IPS-NIHi7 (cell line): ENCODE measurements at regions not wholly inside any gene's neighbourhood (a gene's known extent, or its start where the extent isn't known, plus 50 kb on each side); places are given as distances from the start of the nearest gene placed in this dataset.
A peak's percentile ranks its signal among the peaks of the same experiment; 100 is the strongest.

Source experiments
- DNase-seq: peaks from one replicate; pipeline ENCODE4 v3.0.0; 2012; ENCODE audit warnings: mixed read lengths; ENCODE audit errors: extremely low spot score

- DNase-seq = no peak
These were observed 1910.7 kb upstream of the PRR20A start for GRCh38 chr13:55229906-55230569.

- DNase-seq = peak; percentile 43
These were observed 1910.2 kb upstream of the PRR20A start for GRCh38 chr13:55230570-55230908.

GRCh38 chr13:55234311-55234710 is 1906.4 kb upstream of the PRR20A start:
- DNase-seq = no peak

GRCh38 chr13:55245005-55245644 is 1895.6 kb upstream of the PRR20A start:
- peak; percentile 41 for DNase-seq

- DNase-seq = no peak
These were observed 1885.5 kb upstream of the PRR20A start for GRCh38 chr13:55255236-55255635.

- DNase-seq = no peak
These were observed 1877.7 kb upstream of the PRR20A start for GRCh38 chr13:55263045-55263444.

- DNase-seq = no peak
These were observed 1874.1 kb upstream of the PRR20A start for GRCh38 chr13:55266644-55267043.

GRCh38 chr13:55298201-55298600 is 1842.5 kb upstream of the PRR20A start:
- peak; percentile 20 for DNase-seq

- no peak for DNase-seq
These were observed 1838.2 kb upstream of the PRR20A start for GRCh38 chr13:55302568-55302967.

GRCh38 chr13:55307909-55308308 is 1832.8 kb upstream of the PRR20A start:
- DNase-seq = no peak

GRCh38 chr13:55341891-55342290 is 1798.8 kb upstream of the PRR20A start:
- DNase-seq = no peak

- no peak for DNase-seq
These were observed 1795.5 kb upstream of the PRR20A start for GRCh38 chr13:55345224-55345623.

GRCh38 chr13:55347528-55347927 is 1793.2 kb upstream of the PRR20A start:
- no peak for DNase-seq

- DNase-seq = no peak
These were observed 1781.7 kb upstream of the PRR20A start for GRCh38 chr13:55359067-55359466.

GRCh38 chr13:55361141-55361540 is 1779.6 kb upstream of the PRR20A start:
- DNase-seq = no peak

GRCh38 chr13:55366676-55367075 is 1774.0 kb upstream of the PRR20A start:
- no peak for DNase-seq

- no peak for DNase-seq
These were observed 1746.2 kb upstream of the PRR20A start for GRCh38 chr13:55394470-55394869.

- no peak for DNase-seq
These were observed 1737.8 kb upstream of the PRR20A start for GRCh38 chr13:55402870-55403269.

- no peak for DNase-seq
These were observed 1736.7 kb upstream of the PRR20A start for GRCh38 chr13:55403887-55404487.

- DNase-seq = peak; percentile 10
These were observed 1730.1 kb upstream of the PRR20A start for GRCh38 chr13:55410398-55411330.

GRCh38 chr13:55418095-55418494 is 1722.6 kb upstream of the PRR20A start:
- DNase-seq = no peak

- DNase-seq = no peak
These were observed 1707.9 kb upstream of the PRR20A start for GRCh38 chr13:55432814-55433213.
